ENCODE measurements at regions not wholly inside any gene's neighbourhood (a gene's known extent, or its start where the extent isn't known, plus 50 kb on each side); places are given as distances from the start of the nearest gene placed in this dataset.
A peak's percentile ranks its signal among the peaks of the same experiment; 100 is the strongest.

- H3K9me3 ChIP-seq = no peaks in the 10 kb centered on the region
- no peaks in the 10 kb centered on the region for H3K36me3 ChIP-seq
- intact Hi-C loops (cut with DNase I) = no loop called here
- TF ChIP-seq POLR2A (IDR thresholded peaks at IDR 0.05) = no peak
- TF ChIP-seq, protein P1, sequence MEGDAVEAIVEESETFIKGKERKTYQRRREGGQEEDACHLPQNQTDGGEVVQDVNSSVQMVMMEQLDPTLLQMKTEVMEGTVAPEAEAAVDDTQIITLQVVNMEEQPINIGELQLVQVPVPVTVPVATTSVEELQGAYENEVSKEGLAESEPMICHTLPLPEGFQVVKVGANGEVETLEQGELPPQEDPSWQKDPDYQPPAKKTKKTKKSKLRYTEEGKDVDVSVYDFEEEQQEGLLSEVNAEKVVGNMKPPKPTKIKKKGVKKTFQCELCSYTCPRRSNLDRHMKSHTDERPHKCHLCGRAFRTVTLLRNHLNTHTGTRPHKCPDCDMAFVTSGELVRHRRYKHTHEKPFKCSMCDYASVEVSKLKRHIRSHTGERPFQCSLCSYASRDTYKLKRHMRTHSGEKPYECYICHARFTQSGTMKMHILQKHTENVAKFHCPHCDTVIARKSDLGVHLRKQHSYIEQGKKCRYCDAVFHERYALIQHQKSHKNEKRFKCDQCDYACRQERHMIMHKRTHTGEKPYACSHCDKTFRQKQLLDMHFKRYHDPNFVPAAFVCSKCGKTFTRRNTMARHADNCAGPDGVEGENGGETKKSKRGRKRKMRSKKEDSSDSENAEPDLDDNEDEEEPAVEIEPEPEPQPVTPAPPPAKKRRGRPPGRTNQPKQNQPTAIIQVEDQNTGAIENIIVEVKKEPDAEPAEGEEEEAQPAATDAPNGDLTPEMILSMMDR (IDR thresholded peaks at IDR 0.05) = no peak
- H3K27me3 ChIP-seq = no peaks in the 10 kb centered on the region
- peaks cover 0 to 13% (median 7%) of the 10 kb centered on the region in 3 donors for H3K4me1 ChIP-seq
- no peak for DNase-seq
- H3K4me3 ChIP-seq = no peak overlapping the region
- no peak overlapping the region for H3K27ac ChIP-seq
- 67 to 68% methylated on average over 1 of the region's 1 CpG for WGBS, 2 donors
Observed at GRCh38 chr2:71832388-71832787, 315.3 kb downstream of the CYP26B1 start.

GRCh38 chr2:71831193-71831577 is 316.5 kb downstream of the CYP26B1 start:
- Histone ChIP-seq H3K36me3 (no peaks in the 10 kb centered on the region), H3K27me3 (no peaks in the 10 kb centered on the region), H3K9me3 (no peaks in the 10 kb centered on the region), H3K27ac (peak overlapping the region in 3 of 4 donors; percentile 55 to 79 (median 63)), H3K4me1 (peaks cover 0 to 22% (median 7%) of the 10 kb centered on the region in 3 donors), H3K4me3 (no peak overlapping the region)
- 49 to 54% methylated on average over 1 to 5 of the region's 7 CpGs for WGBS, 2 donors
- TF ChIP-seq, protein P1 (IDR thresholded peaks at IDR 0.05) = no peak
- TF ChIP-seq POLR2A (IDR thresholded peaks at IDR 0.05) = no peak
- DNase-seq = no peak
- intact Hi-C loops (cut with DNase I) = no loop called here

DNA sequence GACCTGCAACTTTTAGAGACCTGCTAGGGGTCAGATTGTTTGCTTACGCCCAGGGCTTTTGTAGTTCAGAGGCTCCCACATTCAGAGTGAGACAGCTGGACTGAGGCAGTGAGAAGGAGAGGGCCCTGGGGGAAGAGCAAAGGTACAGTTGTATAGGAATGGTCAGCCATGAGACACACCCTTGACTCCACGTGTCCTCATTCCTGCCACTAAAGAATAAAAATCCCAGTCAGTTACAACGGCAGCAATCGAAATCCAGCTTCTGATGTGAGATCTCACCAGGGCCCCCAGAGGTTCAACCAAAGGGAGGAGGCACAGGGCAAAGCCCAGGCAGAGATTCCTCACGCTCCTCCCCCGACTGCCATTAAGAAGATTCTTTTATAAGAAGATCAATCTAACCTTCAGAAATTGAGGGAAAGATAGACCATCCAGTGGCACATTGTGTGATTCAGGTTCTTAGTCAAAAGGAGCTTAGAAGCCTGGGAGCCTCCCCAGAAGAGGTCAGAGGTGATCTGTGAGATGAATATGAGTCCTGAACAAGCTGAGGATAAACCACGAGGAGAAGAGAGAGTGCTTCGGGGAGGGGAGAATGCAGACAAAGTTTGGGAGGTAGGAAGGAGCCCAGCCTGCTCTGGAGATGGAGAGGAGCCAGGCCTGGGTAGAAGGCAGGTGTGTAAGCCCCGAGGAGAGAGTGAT is 317.0 kb downstream of the CYP26B1 start:
- H3K36me3 ChIP-seq = no peaks in the 10 kb centered on the region
- peaks cover 0 to 22% (median 7%) of the 10 kb centered on the region in 3 donors for H3K4me1 ChIP-seq
- 65% methylated on average over 9 of the region's 9 CpGs for WGBS, 2 donors
- no peak for DNase-seq
- H3K27me3 ChIP-seq = no peaks in the 10 kb centered on the region
- peak overlapping the region in 3 of 4 donors; percentile 55 to 79 (median 63) for H3K27ac ChIP-seq
- TF ChIP-seq POLR2A (IDR thresholded peaks at IDR 0.05) = no peak
- TF ChIP-seq, protein P1 (IDR thresholded peaks at IDR 0.05) = no peak
- intact Hi-C loops (cut with DNase I) = no loop called here
- no peaks in the 10 kb centered on the region for H3K9me3 ChIP-seq
- no peak overlapping the region for H3K4me3 ChIP-seq

- WGBS, 2 donors = 81 to 98% methylated on average over 6 of the region's 6 CpGs
- Histone ChIP-seq H3K4me1 (peaks cover 0 to 22% (median 7%) of the 10 kb centered on the region in 3 donors), H3K27ac (no peak overlapping the region), H3K9me3 (no peaks in the 10 kb centered on the region), H3K36me3 (no peaks in the 10 kb centered on the region), H3K4me3 (no peak overlapping the region), H3K27me3 (no peaks in the 10 kb centered on the region)
- no peak for TF ChIP-seq POLR2A (IDR thresholded peaks at IDR 0.05)
- TF ChIP-seq, protein P1 (IDR thresholded peaks at IDR 0.05) = no peak
- DNase-seq = no peak
- intact Hi-C loops (cut with DNase I) = no loop called here
Observed at GRCh38 chr2:71829008-71829407, 318.7 kb downstream of the CYP26B1 start.

DNA sequence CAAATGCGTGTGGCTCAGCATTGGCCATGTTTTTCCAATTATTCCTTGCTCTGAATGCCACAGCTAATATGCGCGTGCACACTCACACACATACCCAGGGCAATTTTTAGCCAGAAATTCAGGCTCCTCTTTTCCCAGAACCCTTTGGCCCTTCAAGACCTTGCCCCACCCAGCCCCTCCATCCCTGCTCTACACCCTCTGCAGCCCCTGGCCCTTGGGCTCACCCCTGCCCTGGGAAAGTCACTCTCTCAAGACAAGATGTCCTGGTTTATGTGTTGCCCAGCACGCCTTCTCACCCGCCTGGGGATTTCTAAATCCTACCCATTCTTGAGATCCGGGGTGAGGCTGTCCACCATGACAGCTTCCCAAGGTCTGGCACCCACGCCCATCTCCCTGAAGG is 319.7 kb downstream of the CYP26B1 start:
- no peak overlapping the region for H3K4me3 ChIP-seq
- no peaks in the 10 kb centered on the region for H3K9me3 ChIP-seq
- no peaks in the 10 kb centered on the region for H3K27me3 ChIP-seq
- intact Hi-C loops (cut with DNase I) = no loop called here
- no peaks in the 10 kb centered on the region for H3K36me3 ChIP-seq
- no peak for DNase-seq
- H3K27ac ChIP-seq = no peak overlapping the region
- TF ChIP-seq POLR2A (IDR thresholded peaks at IDR 0.05) = no peak
- TF ChIP-seq, protein P1 (IDR thresholded peaks at IDR 0.05) = no peak
- H3K4me1 ChIP-seq = peaks cover 0 to 22% (median 4%) of the 10 kb centered on the region in 3 donors
- WGBS, 2 donors = 77 to 98% methylated on average over 6 to 7 of the region's 7 CpGs
